ENCODE measurements at regions not wholly inside any gene's neighbourhood (a gene's known extent, or its start where the extent isn't known, plus 50 kb on each side); places are given as distances from the start of the nearest gene placed in this dataset.

DNA sequence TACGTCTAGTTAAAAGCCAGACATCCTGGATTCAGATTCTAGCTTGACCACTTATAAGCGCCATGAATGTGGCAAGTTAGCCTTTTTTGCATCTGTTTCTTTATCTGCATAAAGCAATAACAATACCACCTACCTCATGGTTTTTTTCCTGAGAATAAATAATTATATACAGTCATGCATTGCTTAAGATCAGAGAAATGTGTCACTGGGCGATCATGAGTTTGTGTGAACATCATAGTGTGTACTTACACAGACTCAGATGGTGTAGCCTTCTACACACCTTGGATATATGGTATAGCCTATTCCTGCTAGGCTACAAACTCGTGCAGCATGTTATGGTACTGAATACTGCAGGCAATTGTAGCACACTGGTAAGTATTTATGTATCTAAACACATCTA lies 84.7 kb upstream of the PELI1 start:
- TF ChIP-seq POLR2AphosphoS5 (IDR thresholded peaks at IDR 0.05; ENCODE audit: low read depth, low read length) (no peak), POLR2A (IDR thresholded peaks at IDR 0.05; ENCODE audit: low read depth, low read length) (no peak)
